ENCODE measurements at regions not wholly inside any gene's neighbourhood (a gene's known extent, or its start where the extent isn't known, plus 50 kb on each side); places are given as distances from the start of the nearest gene placed in this dataset.

DNA sequence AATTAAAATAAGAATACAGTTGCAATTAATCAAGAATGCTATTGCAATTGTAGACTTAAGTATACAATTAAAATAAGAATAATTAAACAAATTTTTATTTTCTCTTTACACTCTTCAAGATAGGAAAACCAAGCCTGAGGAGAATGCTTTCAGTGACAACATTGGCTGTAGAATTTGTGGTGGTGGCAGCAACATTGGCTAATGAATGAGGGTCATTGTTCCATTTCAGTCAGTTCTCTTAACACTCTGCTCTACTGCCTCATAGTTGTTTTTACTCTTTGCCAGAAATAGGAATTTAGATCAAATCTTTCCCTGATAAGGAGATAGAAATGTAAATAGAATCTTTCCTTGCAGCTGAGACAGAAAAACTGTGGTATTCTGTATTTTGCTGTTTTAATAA, 391.6 kb downstream of the PCDH20 start:
- TF ChIP-seq, protein P1, sequence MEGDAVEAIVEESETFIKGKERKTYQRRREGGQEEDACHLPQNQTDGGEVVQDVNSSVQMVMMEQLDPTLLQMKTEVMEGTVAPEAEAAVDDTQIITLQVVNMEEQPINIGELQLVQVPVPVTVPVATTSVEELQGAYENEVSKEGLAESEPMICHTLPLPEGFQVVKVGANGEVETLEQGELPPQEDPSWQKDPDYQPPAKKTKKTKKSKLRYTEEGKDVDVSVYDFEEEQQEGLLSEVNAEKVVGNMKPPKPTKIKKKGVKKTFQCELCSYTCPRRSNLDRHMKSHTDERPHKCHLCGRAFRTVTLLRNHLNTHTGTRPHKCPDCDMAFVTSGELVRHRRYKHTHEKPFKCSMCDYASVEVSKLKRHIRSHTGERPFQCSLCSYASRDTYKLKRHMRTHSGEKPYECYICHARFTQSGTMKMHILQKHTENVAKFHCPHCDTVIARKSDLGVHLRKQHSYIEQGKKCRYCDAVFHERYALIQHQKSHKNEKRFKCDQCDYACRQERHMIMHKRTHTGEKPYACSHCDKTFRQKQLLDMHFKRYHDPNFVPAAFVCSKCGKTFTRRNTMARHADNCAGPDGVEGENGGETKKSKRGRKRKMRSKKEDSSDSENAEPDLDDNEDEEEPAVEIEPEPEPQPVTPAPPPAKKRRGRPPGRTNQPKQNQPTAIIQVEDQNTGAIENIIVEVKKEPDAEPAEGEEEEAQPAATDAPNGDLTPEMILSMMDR (conservative IDR thresholded peaks at IDR 0.05; ENCODE audit: low read length) = no peak
- TF ChIP-seq EZH2phosphoT487 (IDR thresholded peaks at IDR 0.05; ENCODE audit: borderline replicate concordance, low read depth, low read length) = no peak
